ENCODE measurements at regions not wholly inside any gene's neighbourhood (a gene's known extent, or its start where the extent isn't known, plus 50 kb on each side); places are given as distances from the start of the nearest gene placed in this dataset.
A peak's percentile ranks its signal among the peaks of the same experiment; 100 is the strongest.

DNA sequence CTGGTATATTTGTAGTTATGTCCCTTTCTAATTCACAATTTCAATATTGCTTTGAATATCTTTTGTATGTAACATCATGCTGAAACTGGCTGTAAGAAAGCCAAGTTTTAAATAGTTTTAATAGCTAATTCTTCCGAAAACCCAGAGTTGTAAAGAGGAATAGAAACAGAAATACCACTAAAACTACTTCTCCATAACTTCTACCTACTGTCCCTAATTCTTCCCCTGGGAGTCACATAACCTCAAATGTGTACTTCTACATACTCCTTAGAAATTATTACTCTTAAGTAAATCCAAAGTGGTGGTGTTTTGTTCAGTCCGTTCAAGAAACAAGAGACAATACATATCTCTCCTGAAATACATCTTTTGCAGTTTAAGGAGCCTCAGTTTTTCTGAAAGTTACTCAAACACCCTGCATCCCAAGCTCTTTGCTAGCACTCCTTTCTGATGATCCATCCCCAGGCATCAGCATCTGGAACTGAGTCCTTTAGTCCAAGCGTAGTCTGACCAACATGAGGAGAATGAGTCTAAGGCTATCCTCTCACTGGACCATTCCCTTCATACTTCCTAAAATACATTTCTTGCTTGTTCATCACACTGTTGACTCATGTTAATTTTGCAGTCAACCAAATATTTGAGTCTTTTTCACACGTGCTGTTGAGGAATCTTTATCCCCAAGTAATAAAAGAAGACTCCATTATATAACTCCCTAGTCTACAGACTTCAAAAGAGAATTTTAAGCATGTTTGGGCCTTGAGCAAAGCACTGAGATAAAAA, 214.3 kb upstream of the NUDT4 start:
- DNase-seq (ENCODE audit: extremely low read depth in 1 of 11, low read depth in 9 of 11, low spot score in 4 of 11), result no peak

GRCh38 chr12:93164103-93164880, 213.4 kb upstream of the NUDT4 start:
- DNase-seq (ENCODE audit: extremely low read depth in 1 of 11, low read depth in 9 of 11, low spot score in 4 of 11), result no peak

DNA sequence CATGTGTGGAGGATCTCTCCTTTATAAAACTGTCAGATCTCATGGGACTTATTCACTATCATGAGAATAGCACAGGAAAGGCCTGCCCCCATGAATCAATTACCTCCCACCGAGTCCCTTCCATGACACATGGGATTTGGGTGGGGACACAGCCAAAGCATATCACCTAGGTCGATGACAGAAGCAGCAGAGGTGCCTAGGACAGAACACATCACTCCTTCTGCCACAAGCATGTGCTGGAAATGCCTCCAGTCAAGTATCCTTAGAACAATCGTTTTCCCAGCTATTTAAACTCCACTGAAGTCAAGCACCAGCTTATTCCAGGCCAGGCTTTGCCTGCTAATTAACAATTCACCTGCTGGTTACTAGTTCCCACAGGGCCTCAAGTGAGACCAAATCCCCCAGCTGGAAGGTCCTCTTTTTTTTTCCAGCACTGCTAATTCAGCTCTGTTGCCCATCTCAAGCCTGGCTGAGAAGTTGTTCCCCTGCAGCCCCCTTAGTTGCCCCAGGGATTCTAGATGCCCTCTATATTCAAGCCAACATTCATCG, 212.3 kb upstream of the NUDT4 start:
- no peak for DNase-seq (ENCODE audit: extremely low read depth in 1 of 11, low read depth in 9 of 11, low spot score in 4 of 11)

GRCh38 chr12:93166541-93167307, 211.0 kb upstream of the NUDT4 start:
- DNase-seq (ENCODE audit: extremely low read depth in 1 of 11, low read depth in 9 of 11, low spot score in 4 of 11), result no peak

- DNase-seq (ENCODE audit: extremely low read depth in 1 of 11, low read depth in 9 of 11, low spot score in 4 of 11), result no peak
Observed at GRCh38 chr12:93167331-93167730, 210.4 kb upstream of the NUDT4 start.

DNA sequence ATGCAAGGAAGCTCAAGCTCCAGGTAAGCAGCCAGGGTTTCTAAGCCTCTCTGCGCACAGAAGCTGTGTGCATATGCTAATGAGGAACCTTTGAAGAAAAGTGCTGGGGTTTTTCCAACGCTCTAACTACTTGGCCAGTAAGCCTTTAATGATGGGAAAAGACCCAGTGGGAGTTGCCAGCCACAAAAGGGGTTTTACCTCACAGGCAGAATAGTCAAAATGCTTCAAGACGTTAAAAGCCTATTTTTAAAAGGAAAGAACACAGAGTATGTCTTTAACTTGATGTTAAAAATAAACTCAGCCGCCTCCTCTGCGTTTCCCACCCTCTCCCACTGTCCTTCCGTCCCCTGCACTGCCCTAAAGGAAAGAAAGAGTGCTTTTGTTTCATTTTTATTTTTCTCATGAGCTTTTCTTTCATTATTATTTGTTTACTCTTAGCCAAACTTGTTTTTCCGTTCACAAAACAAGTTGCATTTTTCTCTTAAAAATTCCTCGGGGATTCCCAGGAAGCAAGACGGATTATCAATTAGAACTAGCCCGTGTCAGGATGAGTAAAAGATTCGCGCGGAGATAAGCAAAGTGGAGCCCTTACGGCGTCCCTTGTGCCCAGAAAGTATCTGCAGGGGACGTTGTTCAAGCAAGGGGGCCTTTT, 209.8 kb upstream of the NUDT4 start:
- DNase-seq (ENCODE audit: extremely low read depth in 1 of 11, low read depth in 9 of 11, low spot score in 4 of 11), result peak in 2 of 11 donors; percentile 13 to 39

DNA sequence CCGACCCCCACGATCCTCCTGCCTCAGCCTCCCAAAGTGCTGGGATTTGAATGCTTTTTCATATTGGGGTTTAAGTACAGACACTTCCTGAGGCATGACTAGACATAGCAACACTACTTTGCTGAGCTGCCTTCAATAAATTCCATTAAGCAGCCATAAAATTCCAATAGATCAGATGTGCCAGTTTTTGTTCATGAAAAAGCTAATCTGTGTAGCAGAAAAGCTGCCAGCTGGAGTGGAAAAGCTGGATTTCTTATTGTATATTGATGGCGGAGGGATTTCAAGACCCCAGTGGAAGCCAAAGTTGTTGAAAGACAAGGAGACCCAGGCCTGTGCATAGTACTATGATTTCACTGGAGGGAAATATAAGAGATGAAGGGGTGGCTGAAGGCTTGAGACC, 209.0 kb upstream of the NUDT4 start:
- no peak for DNase-seq (ENCODE audit: extremely low read depth in 1 of 11, low read depth in 9 of 11, low spot score in 4 of 11)

GRCh38 chr12:93169536-93169935, 208.2 kb upstream of the NUDT4 start:
- DNase-seq (ENCODE audit: extremely low read depth in 1 of 11, low read depth in 9 of 11, low spot score in 4 of 11), result no peak

DNA sequence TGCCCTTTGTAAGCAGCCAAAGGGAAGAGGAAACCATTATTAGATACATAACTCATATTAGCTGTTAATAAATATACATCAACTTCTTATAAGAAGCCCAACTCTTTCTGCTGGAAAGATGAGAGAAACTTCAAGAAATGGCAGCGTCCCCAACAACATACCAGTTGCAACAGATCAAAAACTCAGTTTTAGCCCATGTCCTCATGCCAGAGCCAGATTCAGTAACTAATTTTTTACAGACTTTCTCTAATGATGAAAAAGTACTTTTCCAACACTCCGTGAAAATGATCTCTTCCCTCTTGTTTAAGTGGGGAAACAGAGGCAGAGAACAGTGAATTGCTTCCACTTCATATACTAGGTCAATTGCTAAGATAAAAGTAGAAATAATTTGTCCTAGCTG, 206.8 kb upstream of the NUDT4 start:
- DNase-seq (ENCODE audit: extremely low read depth in 1 of 11, low read depth in 9 of 11, low spot score in 4 of 11), result no peak

GRCh38 chr12:93173178-93173957, 204.4 kb upstream of the NUDT4 start:
- no peak for DNase-seq (ENCODE audit: extremely low read depth in 1 of 11, low read depth in 9 of 11, low spot score in 4 of 11)

GRCh38 chr12:93174048-93174447, 203.7 kb upstream of the NUDT4 start:
- DNase-seq (ENCODE audit: extremely low read depth in 1 of 11, low read depth in 9 of 11, low spot score in 4 of 11), result no peak

GRCh38 chr12:93174473-93174872, 203.3 kb upstream of the NUDT4 start:
- DNase-seq (ENCODE audit: extremely low read depth in 1 of 11, low read depth in 9 of 11, low spot score in 4 of 11), result no peak

GRCh38 chr12:93176165-93176564, 201.6 kb upstream of the NUDT4 start:
- no peak for DNase-seq (ENCODE audit: extremely low read depth in 1 of 11, low read depth in 9 of 11, low spot score in 4 of 11)

- no peak for DNase-seq (ENCODE audit: extremely low read depth in 1 of 11, low read depth in 9 of 11, low spot score in 4 of 11)
Observed at GRCh38 chr12:93176610-93177126, 201.1 kb upstream of the NUDT4 start.

DNA sequence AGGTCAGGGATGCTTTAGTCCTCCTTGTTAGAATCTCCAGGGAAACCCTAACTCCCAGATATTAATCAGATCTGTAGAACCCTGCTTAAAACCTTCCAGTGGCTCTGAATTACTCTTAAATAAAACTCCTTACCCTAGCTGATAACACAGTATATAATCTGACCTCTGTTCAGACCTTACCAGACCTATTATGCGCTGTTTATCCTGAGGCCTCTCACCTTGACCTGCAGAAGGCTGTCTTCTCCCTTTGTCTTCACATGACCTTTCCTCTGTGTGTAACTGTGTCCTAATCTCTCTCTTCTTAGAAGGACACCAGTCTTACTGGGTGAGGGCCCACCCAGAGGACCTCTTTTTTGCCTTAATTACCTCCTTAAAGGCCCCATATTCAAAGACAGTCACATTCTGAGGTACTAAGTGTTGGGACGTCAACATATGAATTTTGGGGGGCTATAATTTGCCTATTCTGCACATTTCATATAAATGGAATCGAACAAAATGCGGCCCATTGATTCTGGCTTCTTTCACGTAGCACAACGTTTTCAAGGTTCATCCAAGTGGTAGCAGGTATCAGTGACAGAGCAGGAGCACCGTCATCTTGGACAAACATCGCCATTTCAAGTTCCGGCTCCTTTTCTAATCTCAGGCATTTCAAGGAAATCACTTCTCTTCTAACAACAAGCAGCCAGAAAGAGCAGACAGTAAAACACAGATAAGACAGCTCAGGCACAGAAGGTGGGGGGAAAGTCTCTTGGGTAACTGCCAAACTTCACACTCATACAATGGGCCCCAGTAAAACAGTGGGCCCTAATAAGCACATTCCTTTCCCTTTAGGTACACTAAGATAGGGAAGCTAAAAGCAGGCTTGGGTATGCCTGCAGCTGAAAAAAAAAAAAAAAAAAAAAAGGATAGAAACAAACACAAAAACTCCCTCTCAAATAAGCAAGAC, 200.2 kb upstream of the NUDT4 start:
- no peak for DNase-seq (ENCODE audit: extremely low read depth in 1 of 11, low read depth in 9 of 11, low spot score in 4 of 11)

DNA sequence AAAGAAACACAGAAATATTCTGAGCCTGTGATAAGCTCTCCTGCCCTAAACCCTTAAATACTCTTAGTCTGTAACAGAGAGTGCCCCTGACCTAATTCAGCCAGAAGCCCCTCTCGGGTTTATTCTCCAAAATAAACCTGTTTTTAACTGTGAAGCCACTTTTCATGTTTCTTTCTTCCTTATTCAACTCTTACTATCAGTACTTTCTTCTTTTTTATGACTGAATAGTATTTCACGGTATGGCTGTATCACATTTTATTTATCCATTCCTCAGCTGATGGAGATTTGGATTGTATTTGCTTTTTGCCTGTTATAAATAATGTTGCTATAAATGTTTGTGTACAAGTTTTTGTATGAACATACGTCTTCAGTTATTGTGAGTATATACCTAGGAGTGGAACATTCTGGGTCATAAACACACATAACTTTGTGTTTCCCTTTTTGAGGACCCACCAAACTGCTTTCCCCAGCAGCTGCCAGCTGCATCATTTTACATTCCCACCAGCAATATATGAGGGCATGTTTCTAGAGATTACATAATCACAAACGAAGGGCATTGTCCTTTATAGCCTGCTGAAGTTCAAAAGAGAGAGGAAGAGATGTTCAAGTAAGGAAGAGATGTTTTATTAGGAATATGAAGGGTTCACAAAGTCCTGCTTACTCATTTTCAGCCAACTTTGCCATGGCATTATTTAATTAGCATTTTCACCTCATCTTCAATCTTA, 199.4 kb upstream of the NUDT4 start:
- DNase-seq (ENCODE audit: extremely low read depth in 1 of 11, low read depth in 9 of 11, low spot score in 4 of 11), result no peak

Measured in renal cortex interstitium (tissue), 11 donors.